Endodermal cell (in vitro differentiated cells): ENCODE measurements at regions not wholly inside any gene's neighbourhood (a gene's known extent, or its start where the extent isn't known, plus 50 kb on each side); places are given as distances from the start of the nearest gene placed in this dataset.

Experiments
- DNase-seq: peaks from one replicate; pipeline ENCODE4 v3.0.0-alpha.2; 2017
- H3K27ac ChIP-seq: 2 replicates; pipeline ENCODE4 v1.5.1; 2013; ENCODE audit warnings: mild to moderate bottlenecking, low read depth, low read length, moderate library complexity
- H3K27me3 ChIP-seq: 2 replicates; pipeline ENCODE4 v1.6.1; 2013; ENCODE audit warnings: mild to moderate bottlenecking, low read length, moderate library complexity; ENCODE audit not compliant: insufficient read depth, control insufficient read depth, poor library complexity, severe bottlenecking
- H3K36me3 ChIP-seq: 2 replicates; pipeline ENCODE4 v1.7.0; 2013; ENCODE audit warnings: mild to moderate bottlenecking, low read length, moderate library complexity; ENCODE audit not compliant: control insufficient read depth, insufficient read depth
- H3K4me1 ChIP-seq: one replicate; pipeline ENCODE4 v1.7.0; 2013; ENCODE audit warnings: low read length; ENCODE audit not compliant: control insufficient read depth, insufficient read depth
- H3K4me3 ChIP-seq: 2 replicates; pipeline ENCODE4 v1.5.1; 2013; ENCODE audit warnings: mild to moderate bottlenecking, low read length, moderate library complexity
- H3K9ac ChIP-seq: 2 replicates; pipeline ENCODE4 v1.6.1; 2013; ENCODE audit warnings: mild to moderate bottlenecking, low read length, moderate library complexity; ENCODE audit not compliant: poor library complexity, severe bottlenecking; ENCODE audit errors: extremely low read depth
- H3K9me3 ChIP-seq: 2 replicates; pipeline ENCODE4 v1.6.1; 2013; ENCODE audit warnings: mild to moderate bottlenecking, low read length, moderate library complexity; ENCODE audit not compliant: control insufficient read depth
- H3K27ac Mint-ChIP-seq: 2 replicates; pipeline ENCODE4 v1.8.0; 2020; ENCODE audit warnings: mixed read lengths
- H3K27me3 Mint-ChIP-seq: 2 replicates; pipeline ENCODE4 v1.8.0; 2021; ENCODE audit warnings: mild to moderate bottlenecking, mixed read lengths; ENCODE audit not compliant: insufficient read depth
- H3K36me3 Mint-ChIP-seq: 2 replicates; pipeline ENCODE4 v1.8.0; 2020; ENCODE audit warnings: low read depth, mixed read lengths
- H3K4me1 Mint-ChIP-seq: 2 replicates; pipeline ENCODE4 v1.8.0; 2020; ENCODE audit warnings: mixed read lengths
- H3K4me3 Mint-ChIP-seq: 2 replicates; pipeline ENCODE4 v1.8.0; 2020; ENCODE audit warnings: mild to moderate bottlenecking, moderate library complexity, mixed read lengths
- H3K9me3 Mint-ChIP-seq: 2 replicates; pipeline ENCODE4 v1.8.0; 2020; ENCODE audit warnings: mild to moderate bottlenecking, mixed read lengths
- WGBS, 2 experiments: methylation state at CpG; one replicate each; pipeline versions ENCODE4 v1.1.5 to v1.1.7; 2013; ENCODE audit warnings: missing lambda C conversion rate in 2 of 2, mixed read lengths in 1 of 2; ENCODE audit not compliant: insufficient coverage in 1 of 2, insufficient read length in 1 of 2; 5-methylcytosine and 5-hydroxymethylcytosine counted together
- TF ChIP-seq, protein P1 (sequence below): fragments of 200-600 bp; sonication (generic); conservative IDR thresholded peaks from 2 replicates; pipeline ENCODE4 v1.5.0; 2021; ENCODE audit warnings: antibody characterized with exemption, mild to moderate bottlenecking

DNA sequence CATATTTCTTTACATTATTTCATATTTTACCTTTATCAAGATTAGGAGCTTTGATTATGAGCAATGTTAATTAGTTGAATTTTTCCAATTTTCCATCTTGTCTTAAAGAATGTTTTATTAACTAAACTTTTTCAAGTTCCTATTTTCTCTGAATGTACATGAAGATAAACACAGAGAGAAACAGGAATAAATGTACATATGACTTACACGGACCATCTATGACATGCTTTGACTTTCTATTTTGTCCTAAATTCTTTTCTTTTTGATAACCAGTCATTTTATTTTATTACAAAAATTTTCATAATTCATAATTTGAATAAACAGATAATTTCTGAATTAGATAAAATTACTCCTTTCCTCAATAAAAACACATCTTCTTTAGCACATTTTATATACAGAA lies 1038.8 kb upstream of the ARRDC3 start:
- Mint-ChIP-seq H3K27me3 (no peaks in the 10 kb centered on the region), H3K4me1 (no peaks in the 10 kb centered on the region), H3K9me3 (peaks cover 60% of the 10 kb centered on the region), H3K4me3 (no peak overlapping the region), H3K27ac (no peak overlapping the region), H3K36me3 (peaks cover 3% of the 10 kb centered on the region)
- no peak for DNase-seq
- no peaks in the 10 kb centered on the region for H3K27me3 ChIP-seq
- no peaks in the 10 kb centered on the region for H3K4me1 ChIP-seq
- H3K9me3 ChIP-seq, result peaks cover 57% of the 10 kb centered on the region
- WGBS, 2 experiments, result 53% methylated on average over 1 of the region's 1 CpG; no CpG with 5 or more reads in 1 of the 2 experiments
- no peak overlapping the region for H3K4me3 ChIP-seq
- TF ChIP-seq, protein P1, sequence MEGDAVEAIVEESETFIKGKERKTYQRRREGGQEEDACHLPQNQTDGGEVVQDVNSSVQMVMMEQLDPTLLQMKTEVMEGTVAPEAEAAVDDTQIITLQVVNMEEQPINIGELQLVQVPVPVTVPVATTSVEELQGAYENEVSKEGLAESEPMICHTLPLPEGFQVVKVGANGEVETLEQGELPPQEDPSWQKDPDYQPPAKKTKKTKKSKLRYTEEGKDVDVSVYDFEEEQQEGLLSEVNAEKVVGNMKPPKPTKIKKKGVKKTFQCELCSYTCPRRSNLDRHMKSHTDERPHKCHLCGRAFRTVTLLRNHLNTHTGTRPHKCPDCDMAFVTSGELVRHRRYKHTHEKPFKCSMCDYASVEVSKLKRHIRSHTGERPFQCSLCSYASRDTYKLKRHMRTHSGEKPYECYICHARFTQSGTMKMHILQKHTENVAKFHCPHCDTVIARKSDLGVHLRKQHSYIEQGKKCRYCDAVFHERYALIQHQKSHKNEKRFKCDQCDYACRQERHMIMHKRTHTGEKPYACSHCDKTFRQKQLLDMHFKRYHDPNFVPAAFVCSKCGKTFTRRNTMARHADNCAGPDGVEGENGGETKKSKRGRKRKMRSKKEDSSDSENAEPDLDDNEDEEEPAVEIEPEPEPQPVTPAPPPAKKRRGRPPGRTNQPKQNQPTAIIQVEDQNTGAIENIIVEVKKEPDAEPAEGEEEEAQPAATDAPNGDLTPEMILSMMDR, result no peak
- no peaks in the 10 kb centered on the region for H3K36me3 ChIP-seq
- H3K9ac ChIP-seq, result no peak overlapping the region
- H3K27ac ChIP-seq, result no peak overlapping the region

DNA sequence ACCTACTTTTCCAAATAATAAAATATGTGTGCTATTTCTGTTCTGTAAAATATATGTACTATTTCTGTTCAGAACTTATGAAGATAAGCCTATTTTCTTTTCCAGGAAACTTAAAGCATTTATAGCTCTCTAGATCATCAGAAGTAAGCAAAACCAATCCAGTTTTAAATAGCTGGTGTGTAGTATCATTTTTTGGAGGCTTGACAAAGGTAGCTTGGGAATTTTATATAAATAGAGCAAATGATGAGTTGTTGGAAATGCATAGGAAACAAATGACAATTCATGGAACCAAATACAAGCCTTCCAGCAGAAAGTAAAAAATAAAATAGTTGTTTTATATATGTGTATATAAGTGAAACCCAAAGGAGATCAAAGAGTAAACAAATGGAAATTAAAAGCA lies 1038.1 kb upstream of the ARRDC3 start:
- Histone ChIP-seq H3K36me3 (no peaks in the 10 kb centered on the region), H3K27me3 (no peaks in the 10 kb centered on the region), H3K4me3 (no peak overlapping the region), H3K9me3 (peaks cover 57% of the 10 kb centered on the region), H3K27ac (no peak overlapping the region), H3K9ac (no peak overlapping the region), H3K4me1 (no peaks in the 10 kb centered on the region)
- no peaks in the 10 kb centered on the region for H3K27me3 Mint-ChIP-seq
- H3K27ac Mint-ChIP-seq, result no peak overlapping the region
- peaks cover 60% of the 10 kb centered on the region for H3K9me3 Mint-ChIP-seq
- H3K36me3 Mint-ChIP-seq, result peaks cover 3% of the 10 kb centered on the region
- H3K4me3 Mint-ChIP-seq, result no peak overlapping the region
- TF ChIP-seq, protein P1, result no peak
- H3K4me1 Mint-ChIP-seq, result no peaks in the 10 kb centered on the region
- no peak for DNase-seq

DNA sequence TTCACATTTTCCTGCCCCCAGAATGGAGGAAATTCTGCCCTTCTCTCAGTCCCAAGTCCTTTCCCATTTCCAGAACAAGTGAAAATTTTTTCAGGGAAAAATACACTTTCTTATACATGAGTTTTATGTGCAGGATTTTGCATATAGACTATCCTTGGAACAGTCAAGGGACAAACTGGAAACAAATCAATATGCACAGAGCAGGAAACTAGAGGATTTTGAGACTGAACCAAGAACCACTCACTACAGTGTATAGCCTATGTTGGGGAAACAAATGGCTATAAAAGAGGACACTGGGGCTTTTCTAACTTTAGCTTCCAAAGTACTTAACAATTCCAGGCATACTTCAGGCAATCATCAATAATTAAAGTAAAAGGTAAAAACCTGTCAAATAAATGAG lies 1036.1 kb upstream of the ARRDC3 start:
- Histone ChIP-seq H3K9me3 (peaks cover 53% of the 10 kb centered on the region), H3K36me3 (no peaks in the 10 kb centered on the region), H3K4me1 (no peaks in the 10 kb centered on the region), H3K27me3 (no peaks in the 10 kb centered on the region), H3K4me3 (no peak overlapping the region), H3K9ac (no peak overlapping the region), H3K27ac (no peak overlapping the region)
- no peaks in the 10 kb centered on the region for H3K4me1 Mint-ChIP-seq
- no peak overlapping the region for H3K27ac Mint-ChIP-seq
- no peak overlapping the region for H3K4me3 Mint-ChIP-seq
- H3K36me3 Mint-ChIP-seq, result peaks cover 3% of the 10 kb centered on the region
- H3K9me3 Mint-ChIP-seq, result peaks cover 56% of the 10 kb centered on the region
- no peaks in the 10 kb centered on the region for H3K27me3 Mint-ChIP-seq
- no peak for DNase-seq
- TF ChIP-seq, protein P1, result no peak
